Embryonic facial prominence (tissue), 1 donor: ENCODE measurements at regions not wholly inside any gene's neighbourhood (a gene's known extent, or its start where the extent isn't known, plus 50 kb on each side); places are given as distances from the start of the nearest gene placed in this dataset.
"Not testable (repeated sequence)": the region's sequence is repeated elsewhere in the genome, so short reads cannot be mapped to it uniquely, and the experiment has no call there.

Experiments
- DNase-seq: peaks from one replicate; pipeline ENCODE4 v3.0.0-alpha.2; 2016; ENCODE audit errors: extremely low spot score

DNA sequence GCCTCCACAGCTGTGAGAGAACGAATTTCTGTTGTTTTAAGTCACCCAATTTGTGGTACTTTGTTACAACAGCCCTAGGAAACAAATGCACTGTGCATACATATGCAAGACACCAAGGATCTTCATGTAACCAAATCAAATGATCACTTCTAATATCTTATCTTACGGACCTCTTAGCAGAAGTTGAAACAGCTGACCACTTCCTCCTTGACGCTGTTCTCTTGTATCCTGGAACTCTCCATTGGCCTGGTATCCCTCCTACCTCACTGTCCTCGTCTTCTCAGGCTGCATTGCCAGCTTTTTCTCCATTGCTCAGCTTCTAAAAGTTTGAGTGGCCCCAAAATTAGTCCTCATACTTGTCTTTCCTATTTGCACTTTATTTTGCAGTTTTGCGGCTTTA, 200.4 kb downstream of the DLEU7 start:
- DNase-seq: no peak

DNA sequence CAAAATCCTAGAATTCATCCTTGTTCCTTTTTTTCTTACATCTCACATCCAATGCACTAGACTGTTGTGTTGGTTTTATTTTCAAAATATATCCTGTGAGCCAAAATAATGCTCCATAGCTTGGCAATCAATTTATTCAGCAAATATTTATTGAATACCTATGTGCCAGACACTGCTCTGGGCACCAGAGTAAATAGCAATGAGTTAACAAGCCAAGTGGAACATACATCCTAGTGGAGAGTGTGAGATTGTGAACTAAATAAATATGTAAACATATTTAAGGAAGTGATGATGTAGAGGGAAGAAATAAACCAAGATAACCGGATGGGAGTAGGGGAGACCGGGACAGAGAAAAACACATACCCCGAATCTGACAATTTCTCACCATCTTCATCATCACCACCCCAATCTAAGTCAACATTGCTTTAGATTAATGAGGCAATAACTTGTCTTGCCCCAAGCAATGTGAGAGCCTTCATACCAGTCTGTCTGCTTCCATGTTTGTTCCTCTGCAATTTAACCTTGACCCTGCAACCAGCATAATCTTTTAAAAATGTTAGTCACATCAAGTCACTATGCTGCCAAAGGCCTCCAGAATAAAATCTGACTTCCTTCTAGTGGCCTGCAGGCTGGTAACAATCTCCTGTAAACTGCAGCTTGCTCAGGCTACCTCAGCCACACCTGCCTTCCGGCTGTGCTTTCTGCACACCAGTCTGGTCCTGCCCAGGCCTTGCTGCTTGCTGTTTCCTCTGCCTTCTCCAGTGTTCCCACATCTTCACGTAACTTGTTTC, 199.2 kb downstream of the DLEU7 start:
- DNase-seq: no peak

DNA sequence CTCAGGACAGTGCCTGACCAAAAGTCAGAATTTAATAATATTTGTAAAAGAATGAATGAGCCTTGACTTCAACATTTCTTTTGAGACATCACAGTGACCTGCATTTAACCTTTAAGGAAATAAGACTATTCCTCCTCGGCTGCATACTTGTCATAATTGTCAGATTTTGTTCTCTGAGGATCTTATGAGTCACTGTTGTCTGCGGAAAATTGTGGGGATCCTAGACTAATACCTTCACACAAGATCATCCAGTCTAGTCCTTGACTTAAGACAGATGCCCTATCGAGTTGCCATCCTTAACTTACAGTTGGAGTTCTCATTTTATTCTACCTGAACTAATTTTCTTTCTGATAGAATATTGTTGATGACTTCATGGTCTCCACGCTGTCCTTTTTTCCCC, 198.4 kb downstream of the DLEU7 start:
- DNase-seq: no peak

DNA sequence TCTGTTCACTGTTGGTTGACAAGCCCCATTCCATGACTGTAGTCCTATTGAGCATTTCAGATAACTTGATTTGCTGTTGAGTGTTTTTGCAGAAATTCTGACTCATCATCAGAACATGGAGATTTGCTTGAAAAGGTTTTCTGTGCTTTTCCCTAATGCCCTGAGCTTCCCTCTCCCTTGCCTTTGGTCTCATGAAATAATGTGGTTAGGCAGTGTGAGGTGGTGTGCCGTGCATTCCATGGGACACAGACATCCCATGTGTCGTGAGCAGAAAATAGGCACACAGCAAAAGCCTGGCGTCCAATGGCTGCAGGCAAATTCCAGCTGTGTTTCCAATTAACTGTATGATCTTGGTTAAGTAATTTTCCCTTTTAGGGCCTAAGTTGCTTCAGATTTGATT, 197.4 kb downstream of the DLEU7 start:
- DNase-seq: no peak

DNA sequence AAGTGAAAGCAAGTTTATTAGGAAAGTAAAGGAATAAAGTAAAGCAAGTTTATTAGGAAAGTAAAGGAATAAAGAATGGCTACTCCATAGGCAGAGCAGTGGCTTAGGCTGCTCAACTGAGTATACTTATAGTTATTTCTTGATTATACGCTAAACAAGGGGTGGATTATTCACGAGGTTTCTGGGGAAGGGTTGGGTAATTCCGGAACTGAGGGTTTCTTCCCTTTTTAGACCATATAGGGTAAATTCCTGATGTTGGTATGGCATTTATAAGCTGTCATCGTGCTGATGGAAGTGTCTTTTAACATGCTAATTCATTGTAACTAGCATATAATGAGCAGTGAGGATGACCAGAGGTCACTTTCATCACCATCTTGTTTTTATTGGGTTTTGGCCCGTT, 194.3 kb downstream of the DLEU7 start:
- no peak for DNase-seq

DNA sequence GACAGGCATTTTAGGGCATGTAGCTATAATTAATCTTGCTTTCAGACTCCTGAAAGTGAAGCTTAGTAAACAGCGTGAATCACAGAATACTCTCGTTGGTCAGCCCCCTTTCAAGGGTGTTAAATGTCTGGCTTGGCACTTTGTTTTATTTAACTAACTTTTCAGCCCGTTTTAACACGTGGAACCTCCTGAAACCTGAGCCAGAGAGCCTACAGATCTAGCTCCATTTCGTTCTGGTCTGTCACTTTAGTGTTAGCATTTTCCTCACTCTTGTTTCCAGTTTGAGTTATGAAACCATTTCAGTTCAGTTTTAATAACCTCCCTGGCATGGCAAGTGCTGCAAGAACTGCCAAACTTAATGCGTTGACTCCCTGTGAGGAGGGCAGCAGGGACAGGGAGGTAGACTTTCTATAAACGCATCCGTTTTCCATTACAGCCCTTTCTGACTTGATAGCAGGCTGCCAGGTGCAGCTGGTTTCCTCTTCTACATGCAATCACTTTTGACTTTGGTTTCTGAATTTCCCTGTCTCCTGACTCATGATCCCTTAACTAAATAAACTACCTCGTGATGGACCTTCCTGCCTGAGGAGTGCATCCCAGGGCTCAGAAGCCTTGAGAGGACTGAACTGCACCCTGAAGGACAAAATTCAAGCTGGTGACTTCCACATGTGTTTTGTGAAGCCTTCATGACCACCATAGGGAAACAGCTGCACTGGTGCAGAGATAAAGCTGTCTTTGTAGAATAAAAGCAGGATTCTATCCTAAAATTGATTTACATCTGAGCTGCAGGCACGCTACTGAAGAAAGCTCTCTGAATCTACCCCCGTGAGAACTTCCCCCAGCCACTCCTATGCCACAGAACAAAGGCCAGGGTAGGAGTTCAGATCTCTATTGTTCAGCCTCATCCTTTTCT, 192.6 kb downstream of the DLEU7 start:
- no peak for DNase-seq

DNA sequence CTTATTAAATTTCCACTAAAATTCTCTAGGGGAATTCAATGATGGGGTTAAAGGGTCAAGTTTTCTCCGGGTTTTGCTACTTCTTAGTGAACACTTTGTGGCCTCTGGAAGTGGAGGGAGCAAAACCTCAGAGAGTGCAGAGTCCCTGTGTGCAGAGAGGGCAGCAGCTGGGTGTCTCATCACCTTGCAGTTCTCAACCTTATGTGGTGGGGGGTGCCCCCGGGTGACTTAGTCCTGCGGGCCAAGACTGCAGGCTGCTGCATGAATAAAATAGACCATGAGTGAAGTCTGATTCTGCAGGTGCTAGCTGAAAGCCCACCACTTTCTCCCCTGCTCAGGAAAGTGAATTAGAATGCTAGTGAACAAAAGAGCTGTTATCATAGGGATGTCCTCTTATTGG, 191.6 kb downstream of the DLEU7 start:
- no peak for DNase-seq

DNA sequence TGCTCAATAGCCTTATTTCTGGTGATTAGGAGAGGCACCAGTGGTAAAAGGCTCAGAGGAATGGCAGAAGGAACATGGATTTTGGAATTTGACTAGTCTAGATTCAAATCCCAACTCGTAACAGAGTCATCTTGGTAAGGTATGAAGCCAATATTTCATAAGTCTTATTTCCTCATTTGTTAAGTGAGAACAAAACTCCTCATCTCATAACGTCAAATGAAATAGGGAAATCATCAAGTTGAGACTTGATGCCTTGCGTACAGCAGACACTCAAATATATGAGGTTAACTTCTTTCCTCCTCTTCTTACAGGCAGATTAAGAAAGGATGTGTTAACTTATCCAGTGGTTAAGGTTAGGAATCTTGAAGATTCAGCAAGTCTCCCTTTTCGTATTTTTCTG, 189.2 kb downstream of the DLEU7 start:
- no peak for DNase-seq

DNA sequence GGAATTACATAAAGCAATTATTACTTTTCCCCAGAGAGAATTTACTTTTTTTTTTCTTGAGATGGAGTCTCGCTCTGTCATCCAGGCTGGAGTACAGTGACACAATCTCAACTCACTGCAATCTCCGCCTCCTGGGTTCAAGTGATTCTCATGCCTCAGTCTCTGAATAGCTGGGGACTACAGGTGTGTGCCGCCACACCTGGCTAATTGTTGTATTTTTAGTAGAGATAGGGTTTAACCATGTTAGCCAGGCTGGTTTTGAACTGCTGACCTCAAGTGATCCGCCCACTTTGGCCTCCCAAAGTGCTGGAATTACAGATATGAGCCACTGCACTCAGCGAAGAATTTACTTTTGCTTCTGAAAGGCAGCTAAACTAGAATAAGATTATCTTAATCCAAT, 181.6 kb downstream of the DLEU7 start:
- DNase-seq: not testable (repeated sequence)

DNA sequence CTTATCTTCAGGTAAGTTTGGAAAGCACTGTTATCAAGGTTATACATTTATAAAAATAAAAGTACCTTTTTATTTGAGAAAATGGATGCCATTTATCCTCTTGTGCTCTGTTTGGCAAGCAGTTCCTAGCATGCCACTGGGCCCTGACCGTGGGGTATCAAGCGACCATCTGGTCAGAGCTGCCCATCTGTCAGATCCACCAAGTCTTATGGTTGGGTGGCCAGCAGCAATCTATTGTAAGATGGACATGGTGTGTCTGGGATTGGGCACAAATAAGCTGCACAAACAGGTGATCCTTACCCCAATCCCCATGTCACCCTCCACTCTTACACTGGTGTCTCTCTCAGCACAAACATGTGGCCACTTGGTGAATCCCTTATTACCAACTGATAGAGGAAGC, 178.5 kb downstream of the DLEU7 start:
- DNase-seq: no peak

DNA sequence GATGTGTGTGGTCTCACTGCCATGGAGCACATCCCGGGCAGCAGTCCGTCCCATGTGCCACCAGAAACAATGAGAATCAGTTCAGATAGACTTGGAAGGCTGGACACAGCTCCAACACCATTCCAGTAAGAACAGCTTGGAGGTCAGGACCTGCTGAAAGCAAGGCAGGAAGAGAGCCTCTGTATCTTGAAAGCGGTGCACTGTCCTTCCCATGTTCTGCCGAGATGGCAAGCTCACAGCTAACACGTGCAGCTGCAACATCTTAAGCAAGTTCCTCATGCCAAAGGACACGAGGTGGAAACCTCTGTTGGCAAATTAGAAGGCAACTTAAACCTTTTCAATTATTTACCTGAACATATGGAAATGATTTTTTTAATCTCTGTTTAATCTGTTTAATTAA, 175.4 kb downstream of the DLEU7 start:
- DNase-seq: no peak

DNA sequence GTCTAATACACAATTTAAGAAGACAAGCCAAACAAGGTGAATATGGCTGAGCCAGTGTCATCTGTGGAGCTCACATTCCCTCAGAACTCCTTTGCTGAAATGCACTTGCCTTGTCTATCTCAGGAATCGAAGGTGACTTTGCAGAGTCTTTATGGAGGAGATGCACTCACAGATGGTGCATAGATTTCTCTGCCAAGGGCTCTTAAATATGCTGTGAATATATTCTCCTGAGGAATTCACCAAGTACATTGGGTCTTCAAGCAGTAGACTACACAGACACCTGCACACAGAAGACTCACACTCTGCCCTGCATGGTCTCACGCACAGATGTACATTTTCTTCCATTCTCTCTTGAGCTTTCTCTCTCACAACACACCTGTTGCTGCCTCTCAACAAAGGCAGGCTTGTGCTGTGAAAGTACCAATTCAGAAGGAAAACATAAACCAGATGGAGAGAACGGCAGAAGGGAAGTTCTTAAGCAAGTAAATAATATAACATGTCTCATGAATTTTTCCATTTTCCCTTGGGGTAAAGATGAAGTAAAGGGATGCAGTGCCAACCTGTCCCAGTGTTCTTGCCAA, 174.7 kb downstream of the DLEU7 start:
- no peak for DNase-seq

DNA sequence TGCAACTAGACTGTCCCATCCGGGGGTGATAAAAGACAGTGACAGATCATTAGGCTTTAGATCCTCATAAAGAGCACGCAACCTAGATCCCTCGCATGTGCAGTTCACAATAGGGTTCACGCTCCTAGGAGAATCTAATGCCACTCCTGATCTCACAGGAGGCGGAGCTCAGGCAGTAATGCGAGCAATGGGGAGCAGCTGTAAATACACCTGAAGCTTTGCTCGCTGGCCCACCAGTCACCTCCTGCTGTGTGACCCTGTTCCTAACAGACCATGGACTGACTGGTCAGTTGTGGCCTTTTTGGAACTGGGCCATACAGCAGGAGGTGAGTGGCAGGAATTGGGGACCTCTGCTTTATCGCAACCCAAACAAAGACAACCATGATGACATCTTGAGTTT, 173.2 kb downstream of the DLEU7 start:
- no peak for DNase-seq

DNA sequence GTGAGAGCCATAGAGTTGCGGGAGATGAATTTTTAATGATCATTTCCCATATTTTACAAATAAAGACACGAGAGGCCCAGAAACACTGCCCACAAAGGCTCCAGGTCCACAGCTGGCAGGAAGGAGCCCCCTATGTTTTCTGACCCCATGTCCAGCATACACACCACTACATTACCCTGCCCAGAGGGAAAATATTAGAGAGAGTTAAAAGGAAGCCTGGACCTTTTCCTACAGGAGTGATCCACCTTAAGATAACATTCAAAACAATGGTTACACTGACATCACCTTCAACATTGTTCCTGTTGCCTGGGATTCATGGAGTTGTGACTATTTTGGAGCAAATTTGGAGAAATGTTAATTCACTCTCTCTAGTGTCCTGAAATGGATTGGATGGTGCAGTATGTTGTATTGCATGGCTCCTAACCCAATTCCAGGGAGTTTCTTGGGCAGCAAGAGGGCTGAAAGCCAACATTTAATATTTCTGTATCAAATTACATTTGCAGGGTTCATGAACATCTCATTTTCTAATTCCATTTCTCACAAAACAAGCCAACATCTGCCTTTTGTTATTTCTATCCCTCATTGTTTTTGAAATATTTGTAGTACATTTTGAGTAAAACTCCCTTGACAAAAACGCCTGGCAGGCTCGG, 172.5 kb downstream of the DLEU7 start:
- peak; percentile 20 for DNase-seq

DNA sequence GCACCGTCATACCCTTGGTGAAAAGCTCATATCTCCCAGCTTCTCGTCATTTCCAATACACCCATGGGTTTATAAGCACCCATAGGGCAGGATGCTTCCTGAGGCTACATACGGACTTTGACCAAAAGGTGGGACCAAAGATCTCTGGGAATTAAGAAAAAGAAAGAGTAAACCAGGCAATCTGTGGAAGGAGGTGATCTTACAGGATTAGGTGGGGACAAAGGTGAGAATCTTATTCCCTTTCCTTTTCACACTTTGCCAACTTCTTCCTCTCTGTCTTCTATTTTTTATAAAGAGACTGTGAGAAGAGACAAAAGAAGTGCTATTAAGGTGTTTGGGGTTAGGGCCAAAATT, 172.0 kb downstream of the DLEU7 start:
- DNase-seq: no peak

DNA sequence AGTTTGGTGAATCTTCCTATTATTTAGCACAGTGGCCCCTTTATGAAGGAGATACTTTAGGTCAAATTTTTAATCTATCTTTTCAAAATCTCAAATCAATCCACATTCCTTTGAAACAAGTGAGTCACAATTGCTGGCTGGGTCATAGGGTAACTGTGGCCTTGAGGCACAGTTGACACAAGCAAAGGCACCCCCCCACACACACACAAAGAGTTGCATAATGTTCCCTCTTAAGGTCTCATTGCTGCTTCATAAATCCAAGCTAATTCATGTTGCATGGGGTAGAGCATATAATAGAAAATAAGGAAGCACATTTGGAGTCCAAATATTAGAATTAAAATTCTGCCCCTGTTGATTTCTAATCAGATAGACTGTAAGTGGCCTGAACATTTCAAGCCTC, 171.5 kb downstream of the DLEU7 start:
- no peak for DNase-seq

DNA sequence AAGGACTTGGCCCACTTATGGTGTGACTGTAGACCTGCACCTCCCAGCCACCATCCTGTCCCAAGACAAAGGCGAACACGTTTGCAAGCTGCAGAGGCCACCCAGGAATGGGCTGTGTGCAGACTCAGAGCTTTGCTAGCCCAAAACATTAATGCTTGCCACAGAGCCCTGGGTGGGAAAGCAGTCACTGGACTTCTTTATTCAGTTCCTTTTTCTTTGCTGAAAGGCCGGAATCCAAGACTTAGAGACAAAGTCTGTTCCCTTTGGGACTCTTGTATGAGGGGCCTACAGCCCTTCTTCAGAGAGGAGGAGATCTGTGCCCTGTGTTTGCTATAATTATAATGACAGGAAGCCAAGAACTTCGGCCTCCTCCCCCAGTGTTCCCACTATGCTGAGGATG, 167.8 kb downstream of the DLEU7 start:
- DNase-seq: no peak

DNA sequence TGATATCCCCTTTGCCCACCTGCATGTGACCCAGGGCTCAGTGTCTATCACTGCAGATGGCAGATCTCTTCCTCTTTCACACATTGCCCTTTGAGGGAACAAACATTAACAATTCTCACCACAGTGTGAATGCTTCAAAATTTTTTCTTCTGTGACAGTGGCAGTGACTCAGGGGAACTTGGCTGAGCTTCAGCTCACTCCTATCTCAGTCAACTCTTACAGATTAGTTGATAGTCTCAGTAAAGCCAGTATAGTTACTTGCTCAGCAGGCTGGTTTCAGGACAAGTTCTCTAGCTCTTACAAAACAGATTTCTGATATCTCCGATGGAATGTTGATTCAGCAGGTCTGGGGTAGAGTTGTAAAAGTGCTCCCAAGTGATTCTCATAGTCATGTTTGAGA, 166.9 kb downstream of the DLEU7 start:
- no peak for DNase-seq

DNA sequence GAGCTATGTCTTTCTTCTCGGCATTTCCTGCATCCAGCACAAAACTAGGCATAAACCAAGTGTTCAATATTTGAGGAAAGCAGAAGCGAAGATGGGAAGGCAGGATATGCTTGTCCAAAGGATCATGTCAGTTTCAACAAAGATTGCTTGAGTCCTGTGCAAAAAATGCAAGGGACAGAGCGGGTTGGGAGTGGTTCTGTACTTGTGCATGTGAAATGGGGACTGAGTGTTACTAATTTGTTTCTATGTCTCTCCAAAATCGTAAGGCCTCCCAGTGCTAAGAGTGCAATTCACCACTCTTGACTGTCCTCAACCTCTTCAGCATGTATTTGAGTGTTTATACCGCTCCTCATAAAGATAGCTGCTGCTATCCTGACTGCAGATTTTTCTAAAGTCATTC, 166.2 kb downstream of the DLEU7 start:
- no peak for DNase-seq

DNA sequence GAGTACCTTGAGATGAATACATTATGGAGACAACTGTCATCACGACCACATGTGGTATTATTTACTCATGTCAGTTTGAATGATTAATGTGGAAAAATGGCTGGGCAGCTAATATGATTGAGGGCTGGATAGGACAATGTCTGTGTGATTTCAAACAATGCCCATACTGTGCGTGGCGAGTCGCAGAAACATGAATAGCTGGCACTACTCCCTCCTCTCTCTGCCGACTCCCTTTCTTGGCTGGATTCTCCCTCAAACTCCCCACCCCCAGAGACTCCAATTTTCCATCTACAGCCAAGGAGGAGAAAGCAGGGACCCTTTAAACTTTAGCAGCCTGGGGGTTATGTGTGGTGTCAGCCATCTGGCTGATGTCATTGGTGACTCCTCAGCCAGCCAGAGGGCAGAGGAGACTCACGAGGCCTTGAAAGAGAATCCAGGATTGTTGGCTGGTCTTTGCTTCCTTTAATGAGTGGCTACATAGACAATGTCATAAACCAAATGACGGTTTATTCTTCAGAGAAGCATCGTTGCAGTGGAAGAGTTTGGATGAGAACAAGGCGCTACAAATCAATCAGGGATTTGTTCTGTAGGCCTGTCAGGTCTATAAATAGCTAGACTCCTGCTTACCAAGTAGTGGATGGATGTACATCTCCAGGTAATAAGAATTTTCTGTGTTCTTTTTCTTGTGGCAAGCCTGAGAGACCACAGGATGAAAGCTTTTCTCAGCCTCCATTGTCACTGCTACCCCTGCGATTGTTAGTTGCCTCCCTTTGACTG, 165.6 kb downstream of the DLEU7 start:
- no peak for DNase-seq

DNA sequence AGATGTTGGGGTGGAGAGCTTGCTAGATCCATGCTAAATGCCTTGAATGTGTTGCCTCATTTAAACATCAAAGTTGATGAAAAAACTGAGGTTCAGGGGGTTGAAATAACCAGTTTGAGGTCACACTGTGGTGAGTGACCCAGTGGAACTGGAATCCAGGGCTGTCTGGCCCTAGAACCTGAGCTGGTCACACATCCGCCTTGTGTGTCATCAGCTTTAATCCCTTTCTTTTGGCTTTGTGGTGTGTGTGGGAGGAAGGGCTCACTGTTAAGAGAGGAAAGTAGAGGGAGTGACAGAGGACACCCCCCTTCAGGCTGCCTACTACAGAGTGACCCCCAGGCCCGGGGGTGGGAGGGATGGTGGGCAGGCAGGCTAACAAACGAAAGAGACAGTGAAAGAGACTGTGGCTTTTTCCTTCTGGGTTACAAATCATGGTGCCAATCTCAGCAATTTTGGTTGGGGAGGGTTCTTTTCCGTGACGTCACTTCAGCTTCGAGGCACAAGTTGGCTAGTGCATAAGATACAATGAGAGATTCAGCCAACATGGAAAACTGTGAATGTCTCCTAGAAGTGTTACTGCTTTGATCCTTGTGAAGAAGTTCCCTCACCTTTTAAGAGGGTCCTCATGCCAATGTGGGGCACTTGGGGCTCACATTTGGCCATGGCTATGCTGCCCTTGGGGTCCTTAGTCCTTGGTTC, 164.9 kb downstream of the DLEU7 start:
- no peak for DNase-seq
